ENCODE measurements at regions not wholly inside any gene's neighbourhood (a gene's known extent, or its start where the extent isn't known, plus 50 kb on each side); places are given as distances from the start of the nearest gene placed in this dataset.

DNA sequence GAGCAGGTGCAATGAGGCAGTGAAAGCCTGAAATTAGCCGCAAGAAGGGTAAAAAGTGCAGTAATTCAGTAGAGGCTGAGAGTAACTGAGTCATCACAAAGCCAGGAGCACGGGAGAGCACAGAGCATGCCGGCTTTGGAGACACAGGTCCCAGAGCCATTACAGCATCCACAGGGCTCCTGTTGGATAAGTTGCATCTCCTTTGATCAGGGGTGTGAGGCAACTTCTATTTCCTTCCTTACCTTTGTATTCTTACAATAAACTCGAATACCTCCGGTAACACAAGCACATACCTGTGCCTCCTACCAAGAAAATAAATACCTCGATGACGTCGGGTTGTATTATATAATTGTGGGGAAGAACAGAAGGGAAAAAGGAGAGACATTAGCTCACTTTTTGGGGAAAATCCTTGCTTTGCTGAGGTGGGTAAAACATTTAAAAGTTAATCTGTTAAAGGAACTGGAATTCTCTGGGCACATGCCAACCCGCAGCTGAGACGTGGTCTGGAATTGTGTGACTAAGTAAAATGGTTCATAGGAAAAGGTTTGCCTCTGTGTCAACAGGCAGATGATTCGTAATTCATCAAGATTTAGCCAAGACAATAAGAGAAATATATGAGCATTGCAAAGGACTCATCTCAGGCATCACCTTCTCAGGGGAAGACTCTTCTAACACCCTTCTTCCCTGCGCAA is 360.7 kb upstream of the ZFP64 start:
- TF ChIP-seq, protein P1, sequence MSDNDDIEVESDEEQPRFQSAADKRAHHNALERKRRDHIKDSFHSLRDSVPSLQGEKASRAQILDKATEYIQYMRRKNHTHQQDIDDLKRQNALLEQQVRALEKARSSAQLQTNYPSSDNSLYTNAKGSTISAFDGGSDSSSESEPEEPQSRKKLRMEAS (IDR thresholded peaks at IDR 0.05): no peak
- TF ChIP-seq EP300 (IDR thresholded peaks at IDR 0.05; ENCODE audit: borderline replicate concordance) (no peak), FOXM1 (IDR thresholded peaks at IDR 0.05; ENCODE audit: borderline replicate concordance, low read depth) (no peak), NFIC (IDR thresholded peaks at IDR 0.05) (no peak), ZBTB7A (IDR thresholded peaks at IDR 0.05; ENCODE audit: low read depth) (no peak), CEBPB (IDR thresholded peaks at IDR 0.05) (no peak), CREB1 (IDR thresholded peaks at IDR 0.05; ENCODE audit: low read depth) (no peak), TCF12 (IDR thresholded peaks at IDR 0.05; ENCODE audit: low read depth) (no peak), TAF1 (IDR thresholded peaks at IDR 0.05; ENCODE audit: low read depth) (no peak), RAD21 (IDR thresholded peaks at IDR 0.05; ENCODE audit: low read depth) (no peak)
- TF ChIP-seq, protein P2, sequence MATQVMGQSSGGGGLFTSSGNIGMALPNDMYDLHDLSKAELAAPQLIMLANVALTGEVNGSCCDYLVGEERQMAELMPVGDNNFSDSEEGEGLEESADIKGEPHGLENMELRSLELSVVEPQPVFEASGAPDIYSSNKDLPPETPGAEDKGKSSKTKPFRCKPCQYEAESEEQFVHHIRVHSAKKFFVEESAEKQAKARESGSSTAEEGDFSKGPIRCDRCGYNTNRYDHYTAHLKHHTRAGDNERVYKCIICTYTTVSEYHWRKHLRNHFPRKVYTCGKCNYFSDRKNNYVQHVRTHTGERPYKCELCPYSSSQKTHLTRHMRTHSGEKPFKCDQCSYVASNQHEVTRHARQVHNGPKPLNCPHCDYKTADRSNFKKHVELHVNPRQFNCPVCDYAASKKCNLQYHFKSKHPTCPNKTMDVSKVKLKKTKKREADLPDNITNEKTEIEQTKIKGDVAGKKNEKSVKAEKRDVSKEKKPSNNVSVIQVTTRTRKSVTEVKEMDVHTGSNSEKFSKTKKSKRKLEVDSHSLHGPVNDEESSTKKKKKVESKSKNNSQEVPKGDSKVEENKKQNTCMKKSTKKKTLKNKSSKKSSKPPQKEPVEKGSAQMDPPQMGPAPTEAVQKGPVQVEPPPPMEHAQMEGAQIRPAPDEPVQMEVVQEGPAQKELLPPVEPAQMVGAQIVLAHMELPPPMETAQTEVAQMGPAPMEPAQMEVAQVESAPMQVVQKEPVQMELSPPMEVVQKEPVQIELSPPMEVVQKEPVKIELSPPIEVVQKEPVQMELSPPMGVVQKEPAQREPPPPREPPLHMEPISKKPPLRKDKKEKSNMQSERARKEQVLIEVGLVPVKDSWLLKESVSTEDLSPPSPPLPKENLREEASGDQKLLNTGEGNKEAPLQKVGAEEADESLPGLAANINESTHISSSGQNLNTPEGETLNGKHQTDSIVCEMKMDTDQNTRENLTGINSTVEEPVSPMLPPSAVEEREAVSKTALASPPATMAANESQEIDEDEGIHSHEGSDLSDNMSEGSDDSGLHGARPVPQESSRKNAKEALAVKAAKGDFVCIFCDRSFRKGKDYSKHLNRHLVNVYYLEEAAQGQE (IDR thresholded peaks at IDR 0.05; ENCODE audit: low read depth): no peak
